ENCODE measurements at regions not wholly inside any gene's neighbourhood (a gene's known extent, or its start where the extent isn't known, plus 50 kb on each side); places are given as distances from the start of the nearest gene placed in this dataset.

GRCh38 chr1:108017698-108018097 is 52.7 kb upstream of the VAV3 start:
- Histone ChIP-seq H4K20me1 (ENCODE audit: control insufficient read depth, extremely low read depth, insufficient read depth, low read length) (no peaks in the 10 kb centered on the region), H3K79me2 (ENCODE audit: control insufficient read depth, insufficient read depth, low read length) (no peaks in the 10 kb centered on the region), H3K9me3 (ENCODE audit: control insufficient read depth, low read depth, low read length) (no peaks in the 10 kb centered on the region), H3K4me1 (ENCODE audit: control insufficient read depth, extremely low read depth, insufficient read depth, low read length) (peaks cover 28% of the 10 kb centered on the region), H3K4me3 (ENCODE audit: control insufficient read depth in 2 of 3, extremely low read depth in 1 of 3, insufficient read depth in 2 of 3, low read depth in 1 of 3, low read length in 3 of 3) (no peak overlapping the region), H3K9ac (ENCODE audit: control insufficient read depth, extremely low read depth, insufficient read depth, low read length) (no peak overlapping the region), H3K27me3 (ENCODE audit: control insufficient read depth, extremely low read depth, insufficient read depth, low read length) (no peaks in the 10 kb centered on the region), H3K9me1 (ENCODE audit: control insufficient read depth, extremely low read depth, insufficient read depth, low read length) (peaks cover 3% of the 10 kb centered on the region), H3K36me3 (ENCODE audit: control insufficient read depth in 2 of 2, extremely low read depth in 1 of 2, insufficient read depth in 2 of 2, low read length in 2 of 2) (no peaks in the 10 kb centered on the region), H3K27ac (ENCODE audit: control insufficient read depth, insufficient read depth, low read length) (peak overlapping the region; percentile 22), H2AFZ (ENCODE audit: control insufficient read depth, low read length) (no peak overlapping the region), H3K4me2 (ENCODE audit: control insufficient read depth, extremely low read depth, insufficient read depth, low read depth, low read length) (peak overlapping the region; percentile 27)
- FAIRE-seq: peak; percentile 98
- TF ChIP-seq EZH2 (IDR thresholded peaks at IDR 0.05; ENCODE audit: low read length) (no peak), CTCF (optimal IDR thresholded peaks at IDR 0.05 in 1 of 3, IDR thresholded peaks at IDR 0.05 in 1 of 3, conservative IDR thresholded peaks at IDR 0.05 in 1 of 3; ENCODE audit: extremely low read depth in 1 of 3, insufficient read depth in 2 of 3, low read length in 3 of 3) (no peak)
- dilution Hi-C loops (cut with MboI; ENCODE audit: extremely low pct_ligation_motif_present, low sequenced_read_pairs): no loop called here
- DNase-seq (ENCODE audit: low read depth, low spot score): no peak

GRCh38 chr1:108016451-108016920 is 51.5 kb upstream of the VAV3 start:
- no peaks in the 10 kb centered on the region for H4K20me1 ChIP-seq (ENCODE audit: control insufficient read depth, extremely low read depth, insufficient read depth, low read length)
- no peak overlapping the region for H2AFZ ChIP-seq (ENCODE audit: control insufficient read depth, low read length)
- H3K36me3 ChIP-seq (ENCODE audit: control insufficient read depth in 2 of 2, extremely low read depth in 1 of 2, insufficient read depth in 2 of 2, low read length in 2 of 2): no peaks in the 10 kb centered on the region
- H3K79me2 ChIP-seq (ENCODE audit: control insufficient read depth, insufficient read depth, low read length): no peaks in the 10 kb centered on the region
- dilution Hi-C loops (cut with MboI; ENCODE audit: extremely low pct_ligation_motif_present, low sequenced_read_pairs): no loop called here
- peak overlapping the region; percentile 64 for H3K4me2 ChIP-seq (ENCODE audit: control insufficient read depth, extremely low read depth, insufficient read depth, low read depth, low read length)
- peak; percentile 97 for FAIRE-seq
- no peak overlapping the region for H3K4me3 ChIP-seq (ENCODE audit: control insufficient read depth in 2 of 3, extremely low read depth in 1 of 3, insufficient read depth in 2 of 3, low read depth in 1 of 3, low read length in 3 of 3)
- H3K4me1 ChIP-seq (ENCODE audit: control insufficient read depth, extremely low read depth, insufficient read depth, low read length): peaks cover 29% of the 10 kb centered on the region
- peaks cover 3% of the 10 kb centered on the region for H3K9me1 ChIP-seq (ENCODE audit: control insufficient read depth, extremely low read depth, insufficient read depth, low read length)
- H3K9me3 ChIP-seq (ENCODE audit: control insufficient read depth, low read depth, low read length): no peaks in the 10 kb centered on the region
- H3K27ac ChIP-seq (ENCODE audit: control insufficient read depth, insufficient read depth, low read length): peak overlapping the region; percentile 36
- H3K27me3 ChIP-seq (ENCODE audit: control insufficient read depth, extremely low read depth, insufficient read depth, low read length): no peaks in the 10 kb centered on the region
- DNase-seq (ENCODE audit: low read depth, low spot score): peak; percentile 79
- no peak overlapping the region for H3K9ac ChIP-seq (ENCODE audit: control insufficient read depth, extremely low read depth, insufficient read depth, low read length)
- TF ChIP-seq EZH2 (IDR thresholded peaks at IDR 0.05; ENCODE audit: low read length) (no peak), CTCF (optimal IDR thresholded peaks at IDR 0.05 in 1 of 3, IDR thresholded peaks at IDR 0.05 in 1 of 3, conservative IDR thresholded peaks at IDR 0.05 in 1 of 3; ENCODE audit: extremely low read depth in 1 of 3, insufficient read depth in 2 of 3, low read length in 3 of 3) (no peak)

Data from keratinocyte (primary cell).